Mesothelial cell of epicardium (in vitro differentiated cells): ENCODE measurements at regions not wholly inside any gene's neighbourhood (a gene's known extent, or its start where the extent isn't known, plus 50 kb on each side); places are given as distances from the start of the nearest gene placed in this dataset.
"Not testable (repeated sequence)": the region's sequence is repeated elsewhere in the genome, so short reads cannot be mapped to it uniquely, and the experiment has no call there.

ENCODE experiments used
- DNase-seq, 2 experiments: peaks; one replicate each; pipeline ENCODE4 v3.0.0; 2021; ENCODE audit warnings: low spot score in 2 of 2; ENCODE audit not compliant: unreplicated experiment in 2 of 2
- H3K27ac Mint-ChIP-seq: 2 replicates; pipeline ENCODE4 v1.8.0; 2021; ENCODE audit warnings: mixed read lengths
- H3K27me3 Mint-ChIP-seq: 2 replicates; pipeline ENCODE4 v1.8.0; 2021; ENCODE audit warnings: low read depth, mixed read lengths
- H3K36me3 Mint-ChIP-seq: 2 replicates; pipeline ENCODE4 v1.8.0; 2021; ENCODE audit warnings: mixed read lengths
- H3K4me1 Mint-ChIP-seq: 2 replicates; pipeline ENCODE4 v1.8.0; 2021; ENCODE audit warnings: mixed read lengths
- H3K4me3 Mint-ChIP-seq: 2 replicates; pipeline ENCODE4 v1.8.0; 2021; ENCODE audit warnings: mild to moderate bottlenecking, moderate library complexity, mixed read lengths
- H3K9me3 Mint-ChIP-seq: 2 replicates; pipeline ENCODE4 v1.8.0; 2021; ENCODE audit warnings: mixed read lengths
- CTCF ChIP-seq: fragments of 200-600 bp; sonication (generic); IDR thresholded peaks from one replicate; pipeline ENCODE4 v1.5.0; 2021; ENCODE audit warnings: antibody characterized with exemption; ENCODE audit not compliant: unreplicated experiment

GRCh38 chr6:74439123-74439811, 743.3 kb downstream of the CD109 start:
- Mint-ChIP-seq H3K27me3 (peaks cover 10% of the 10 kb centered on the region), H3K4me1 (no peaks in the 10 kb centered on the region), H3K9me3 (no peaks in the 10 kb centered on the region), H3K27ac (no peak overlapping the region), H3K36me3 (no peaks in the 10 kb centered on the region), H3K4me3 (no peak overlapping the region)
- TF ChIP-seq CTCF: no peak
- no peak for DNase-seq

- H3K9me3 Mint-ChIP-seq, H3K4me3 Mint-ChIP-seq, DNase-seq, H3K27ac Mint-ChIP-seq, H3K4me1 Mint-ChIP-seq, H3K36me3 Mint-ChIP-seq: not testable (repeated sequence)
- peaks cover 17% of the 10 kb centered on the region for H3K27me3 Mint-ChIP-seq
Observed at GRCh38 chr6:74438395-74438794, 742.4 kb downstream of the CD109 start.

- peaks cover 33% of the 10 kb centered on the region for H3K27me3 Mint-ChIP-seq
- TF ChIP-seq CTCF: no peak
- H3K36me3 Mint-ChIP-seq: no peaks in the 10 kb centered on the region
- no peaks in the 10 kb centered on the region for H3K9me3 Mint-ChIP-seq
- no peak overlapping the region for H3K27ac Mint-ChIP-seq
- no peak overlapping the region for H3K4me3 Mint-ChIP-seq
- H3K4me1 Mint-ChIP-seq: no peaks in the 10 kb centered on the region
- DNase-seq: no peak
Observed at GRCh38 chr6:74434171-74434570, 738.2 kb downstream of the CD109 start.

- Mint-ChIP-seq H3K4me3 (no peak overlapping the region), H3K36me3 (no peaks in the 10 kb centered on the region), H3K9me3 (no peaks in the 10 kb centered on the region), H3K4me1 (no peaks in the 10 kb centered on the region), H3K27me3 (peaks cover 37% of the 10 kb centered on the region), H3K27ac (no peak overlapping the region)
- DNase-seq: no peak
- TF ChIP-seq CTCF: no peak
Observed at GRCh38 chr6:74431873-74432580, 736.0 kb downstream of the CD109 start.

- H3K27ac Mint-ChIP-seq: no peak overlapping the region
- H3K9me3 Mint-ChIP-seq: peaks cover 23% of the 10 kb centered on the region
- DNase-seq: no peak
- no peaks in the 10 kb centered on the region for H3K36me3 Mint-ChIP-seq
- TF ChIP-seq CTCF: no peak
- peaks cover 5% of the 10 kb centered on the region for H3K27me3 Mint-ChIP-seq
- no peak overlapping the region for H3K4me3 Mint-ChIP-seq
- H3K4me1 Mint-ChIP-seq: no peaks in the 10 kb centered on the region
Observed at GRCh38 chr6:74420221-74420620, 724.2 kb downstream of the CD109 start.

- no peaks in the 10 kb centered on the region for H3K4me1 Mint-ChIP-seq
- H3K4me3 Mint-ChIP-seq: no peak overlapping the region
- H3K9me3 Mint-ChIP-seq: peaks cover 5% of the 10 kb centered on the region
- DNase-seq: no peak
- no peaks in the 10 kb centered on the region for H3K36me3 Mint-ChIP-seq
- no peak for TF ChIP-seq CTCF
- peaks cover 3% of the 10 kb centered on the region for H3K27me3 Mint-ChIP-seq
- no peak overlapping the region for H3K27ac Mint-ChIP-seq
Observed at GRCh38 chr6:74415056-74415455, 719.1 kb downstream of the CD109 start.
